Superior temporal gyrus (tissue), 1 donor: ENCODE measurements at regions not wholly inside any gene's neighbourhood (a gene's known extent, or its start where the extent isn't known, plus 50 kb on each side); places are given as distances from the start of the nearest gene placed in this dataset.
"Not testable (repeated sequence)": the region's sequence is repeated elsewhere in the genome, so short reads cannot be mapped to it uniquely, and the experiment has no call there.

Source experiments
- DNase-seq: peaks from one replicate; pipeline ENCODE4 v3.0.0-alpha.2; 2016; ENCODE audit errors: extremely low spot score

GRCh38 chr17:13150738-13151137 is 132.9 kb upstream of the ELAC2 start:
- DNase-seq, result not testable (repeated sequence)

GRCh38 chr17:13143001-13143400 is 125.2 kb upstream of the ELAC2 start:
- DNase-seq, result no peak

- DNase-seq, result no peak
These were observed 122.9 kb upstream of the ELAC2 start for GRCh38 chr17:13140750-13141149.

- no peak for DNase-seq
These were observed 117.7 kb upstream of the ELAC2 start for GRCh38 chr17:13135506-13135905.

- no peak for DNase-seq
These were observed 116.2 kb upstream of the ELAC2 start for GRCh38 chr17:13134076-13134475.

- DNase-seq, result no peak
These were observed 113.4 kb upstream of the ELAC2 start for GRCh38 chr17:13131225-13131624.

- no peak for DNase-seq
These were observed 111.5 kb upstream of the ELAC2 start for GRCh38 chr17:13129356-13129755.

GRCh38 chr17:13128676-13129075 is 110.8 kb upstream of the ELAC2 start:
- DNase-seq, result no peak

GRCh38 chr17:13127921-13128602 is 110.2 kb upstream of the ELAC2 start:
- no peak for DNase-seq

GRCh38 chr17:13120864-13121263 is 103.0 kb upstream of the ELAC2 start:
- no peak for DNase-seq

GRCh38 chr17:13118311-13118710 is 100.5 kb upstream of the ELAC2 start:
- no peak for DNase-seq

GRCh38 chr17:13117616-13118015 is 99.8 kb upstream of the ELAC2 start:
- DNase-seq, result no peak

GRCh38 chr17:13114601-13115031 is 96.8 kb upstream of the ELAC2 start:
- no peak for DNase-seq

- no peak for DNase-seq
These were observed 96.1 kb upstream of the ELAC2 start for GRCh38 chr17:13113821-13114525.

- DNase-seq, result no peak
These were observed 89.9 kb upstream of the ELAC2 start for GRCh38 chr17:13107676-13108235.

GRCh38 chr17:13106171-13106570 is 88.3 kb upstream of the ELAC2 start:
- no peak for DNase-seq

GRCh38 chr17:13104576-13104975 is 86.7 kb upstream of the ELAC2 start:
- DNase-seq, result no peak

- DNase-seq, result no peak
These were observed 84.7 kb upstream of the ELAC2 start for GRCh38 chr17:13102477-13102876.

GRCh38 chr17:13099926-13100325 is 82.1 kb upstream of the ELAC2 start:
- no peak for DNase-seq

- no peak for DNase-seq
These were observed 81.4 kb upstream of the ELAC2 start for GRCh38 chr17:13099089-13099735.

GRCh38 chr17:13096291-13096690 is 78.5 kb upstream of the ELAC2 start:
- no peak for DNase-seq

GRCh38 chr17:13092010-13092409 is 74.2 kb upstream of the ELAC2 start:
- not testable (repeated sequence) for DNase-seq

GRCh38 chr17:13088666-13089065 is 70.8 kb upstream of the ELAC2 start:
- DNase-seq, result no peak
